ENCODE measurements at regions not wholly inside any gene's neighbourhood (a gene's known extent, or its start where the extent isn't known, plus 50 kb on each side); places are given as distances from the start of the nearest gene placed in this dataset.
"Not testable (repeated sequence)": the region's sequence is repeated elsewhere in the genome, so short reads cannot be mapped to it uniquely, and the experiment has no call there.

DNA sequence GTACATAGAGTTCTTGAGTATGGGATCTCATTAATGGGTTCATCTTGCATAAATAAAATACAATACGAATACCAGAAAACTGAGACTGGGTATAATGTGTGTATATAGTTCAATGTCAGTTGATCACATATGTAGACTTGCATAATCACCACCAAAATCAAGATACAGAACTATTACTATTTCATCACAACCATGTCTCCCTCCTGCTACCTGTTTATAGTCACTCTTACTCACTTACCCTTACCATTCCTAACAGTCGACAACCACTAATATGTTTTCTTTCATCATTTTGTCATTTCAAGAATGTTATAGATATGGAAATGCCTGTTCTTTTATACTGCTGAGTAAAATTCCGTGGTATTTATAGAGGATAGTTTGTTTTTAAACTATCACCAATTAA lies 416.1 kb upstream of the CNTNAP2 start:
- Mint-ChIP-seq H3K4me1 (ENCODE audit: unreplicated experiment) (no peaks in the 10 kb centered on the region), H3K4me3 (ENCODE audit: unreplicated experiment) (no peak overlapping the region), H3K9me3 (ENCODE audit: unreplicated experiment) (peaks cover 10% of the 10 kb centered on the region), H3K36me3 (ENCODE audit: low read depth, unreplicated experiment) (peaks cover 8% of the 10 kb centered on the region), H3K27me3 (ENCODE audit: unreplicated experiment) (no peaks in the 10 kb centered on the region), H3K27ac (ENCODE audit: unreplicated experiment) (no peak overlapping the region)
- DNase-seq (ENCODE audit: low spot score), result no peak
- TF ChIP-seq, protein P1, sequence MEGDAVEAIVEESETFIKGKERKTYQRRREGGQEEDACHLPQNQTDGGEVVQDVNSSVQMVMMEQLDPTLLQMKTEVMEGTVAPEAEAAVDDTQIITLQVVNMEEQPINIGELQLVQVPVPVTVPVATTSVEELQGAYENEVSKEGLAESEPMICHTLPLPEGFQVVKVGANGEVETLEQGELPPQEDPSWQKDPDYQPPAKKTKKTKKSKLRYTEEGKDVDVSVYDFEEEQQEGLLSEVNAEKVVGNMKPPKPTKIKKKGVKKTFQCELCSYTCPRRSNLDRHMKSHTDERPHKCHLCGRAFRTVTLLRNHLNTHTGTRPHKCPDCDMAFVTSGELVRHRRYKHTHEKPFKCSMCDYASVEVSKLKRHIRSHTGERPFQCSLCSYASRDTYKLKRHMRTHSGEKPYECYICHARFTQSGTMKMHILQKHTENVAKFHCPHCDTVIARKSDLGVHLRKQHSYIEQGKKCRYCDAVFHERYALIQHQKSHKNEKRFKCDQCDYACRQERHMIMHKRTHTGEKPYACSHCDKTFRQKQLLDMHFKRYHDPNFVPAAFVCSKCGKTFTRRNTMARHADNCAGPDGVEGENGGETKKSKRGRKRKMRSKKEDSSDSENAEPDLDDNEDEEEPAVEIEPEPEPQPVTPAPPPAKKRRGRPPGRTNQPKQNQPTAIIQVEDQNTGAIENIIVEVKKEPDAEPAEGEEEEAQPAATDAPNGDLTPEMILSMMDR (IDR thresholded peaks at IDR 0.05; ENCODE audit: unreplicated experiment), result no peak

DNA sequence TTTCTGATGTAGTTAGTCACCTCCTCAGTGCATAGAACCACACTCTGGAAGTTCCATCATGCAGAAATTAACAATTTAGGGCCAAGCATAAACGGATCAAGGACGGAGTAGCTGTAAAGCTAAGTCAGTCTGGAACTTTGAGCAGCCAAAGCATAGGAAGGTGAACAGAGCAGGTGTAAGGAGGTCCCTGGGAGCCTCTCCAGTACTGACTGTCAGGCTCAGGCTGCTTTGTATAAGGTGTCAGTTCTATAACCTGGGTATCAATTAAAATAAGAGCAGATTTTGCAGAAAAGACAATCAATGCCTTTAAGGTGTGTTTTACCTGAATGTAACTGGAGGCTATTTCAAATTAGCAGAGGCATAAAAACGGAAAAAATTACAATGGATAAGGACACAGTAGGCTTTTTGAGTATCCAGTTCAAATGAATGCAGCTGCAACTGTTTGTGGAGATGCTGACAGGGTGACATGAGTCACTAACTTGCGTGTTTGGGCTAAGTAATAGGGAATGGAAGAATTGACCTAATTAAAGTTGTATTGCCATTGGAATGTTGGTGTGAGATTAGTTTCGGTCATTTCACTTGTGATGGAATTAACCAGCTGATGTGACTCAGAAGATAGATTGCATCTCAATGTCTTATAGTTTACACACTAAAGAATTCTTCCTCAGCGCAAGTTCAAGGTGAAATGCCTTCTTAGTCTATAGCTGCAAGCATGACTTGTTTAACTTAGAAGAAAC lies 417.9 kb upstream of the CNTNAP2 start:
- H3K27me3 Mint-ChIP-seq (ENCODE audit: unreplicated experiment), result no peaks in the 10 kb centered on the region
- no peaks in the 10 kb centered on the region for H3K4me1 Mint-ChIP-seq (ENCODE audit: unreplicated experiment)
- H3K4me3 Mint-ChIP-seq (ENCODE audit: unreplicated experiment), result no peak overlapping the region
- H3K36me3 Mint-ChIP-seq (ENCODE audit: low read depth, unreplicated experiment), result peaks cover 8% of the 10 kb centered on the region
- DNase-seq (ENCODE audit: low spot score), result no peak
- H3K9me3 Mint-ChIP-seq (ENCODE audit: unreplicated experiment), result peaks cover 10% of the 10 kb centered on the region
- H3K27ac Mint-ChIP-seq (ENCODE audit: unreplicated experiment), result no peak overlapping the region
- TF ChIP-seq, protein P1 (IDR thresholded peaks at IDR 0.05; ENCODE audit: unreplicated experiment), result no peak

GRCh38 chr7:145697412-145698107 lies 419.0 kb upstream of the CNTNAP2 start:
- not testable (repeated sequence) for DNase-seq (ENCODE audit: low spot score); H3K27me3 Mint-ChIP-seq (ENCODE audit: unreplicated experiment); H3K4me3 Mint-ChIP-seq (ENCODE audit: unreplicated experiment); H3K4me1 Mint-ChIP-seq (ENCODE audit: unreplicated experiment); H3K36me3 Mint-ChIP-seq (ENCODE audit: low read depth, unreplicated experiment); H3K9me3 Mint-ChIP-seq (ENCODE audit: unreplicated experiment); H3K27ac Mint-ChIP-seq (ENCODE audit: unreplicated experiment)

DNA sequence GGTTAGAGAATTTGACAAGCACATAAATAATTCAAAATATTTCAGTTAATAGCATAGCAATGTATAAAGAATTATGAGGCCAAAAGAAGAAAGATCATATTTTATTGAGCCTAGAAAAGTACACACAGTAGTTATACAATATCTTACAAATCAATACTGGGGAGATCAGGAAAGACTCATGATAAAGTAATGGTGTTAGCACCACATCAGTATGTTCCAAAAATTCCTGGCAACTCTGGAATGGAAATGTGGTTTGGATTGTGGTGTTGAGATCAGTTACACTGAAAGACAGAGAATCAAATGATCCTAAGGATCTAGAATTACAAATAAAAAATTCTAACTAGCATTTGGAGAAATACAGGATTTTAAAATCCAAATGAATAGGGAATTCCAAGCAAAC lies 420.5 kb upstream of the CNTNAP2 start:
- Mint-ChIP-seq H3K27ac (ENCODE audit: unreplicated experiment) (no peak overlapping the region), H3K9me3 (ENCODE audit: unreplicated experiment) (peaks cover 10% of the 10 kb centered on the region)

GRCh38 chr7:145692237-145692950 lies 424.2 kb upstream of the CNTNAP2 start:
- Mint-ChIP-seq H3K27me3 (ENCODE audit: unreplicated experiment) (no peaks in the 10 kb centered on the region), H3K27ac (ENCODE audit: unreplicated experiment) (no peak overlapping the region), H3K4me1 (ENCODE audit: unreplicated experiment) (no peaks in the 10 kb centered on the region), H3K36me3 (ENCODE audit: low read depth, unreplicated experiment) (peaks cover 8% of the 10 kb centered on the region), H3K4me3 (ENCODE audit: unreplicated experiment) (no peak overlapping the region), H3K9me3 (ENCODE audit: unreplicated experiment) (peaks cover 21% of the 10 kb centered on the region)
- TF ChIP-seq, protein P1 (IDR thresholded peaks at IDR 0.05; ENCODE audit: unreplicated experiment), result no peak
- no peak for DNase-seq (ENCODE audit: low spot score)

More for the DNA sequence above, 420.5 kb upstream of the CNTNAP2 start:
- no peak overlapping the region for H3K4me3 Mint-ChIP-seq (ENCODE audit: unreplicated experiment)
- DNase-seq (ENCODE audit: low spot score), result no peak
- TF ChIP-seq, protein P1 (IDR thresholded peaks at IDR 0.05; ENCODE audit: unreplicated experiment), result no peak
- H3K4me1 Mint-ChIP-seq (ENCODE audit: unreplicated experiment), result no peaks in the 10 kb centered on the region
- H3K27me3 Mint-ChIP-seq (ENCODE audit: unreplicated experiment), result no peaks in the 10 kb centered on the region
- peaks cover 8% of the 10 kb centered on the region for H3K36me3 Mint-ChIP-seq (ENCODE audit: low read depth, unreplicated experiment)
